ENCODE measurements at regions not wholly inside any gene's neighbourhood (a gene's known extent, or its start where the extent isn't known, plus 50 kb on each side); places are given as distances from the start of the nearest gene placed in this dataset.
"Not testable (repeated sequence)": the region's sequence is repeated elsewhere in the genome, so short reads cannot be mapped to it uniquely, and the experiment has no call there.

DNA sequence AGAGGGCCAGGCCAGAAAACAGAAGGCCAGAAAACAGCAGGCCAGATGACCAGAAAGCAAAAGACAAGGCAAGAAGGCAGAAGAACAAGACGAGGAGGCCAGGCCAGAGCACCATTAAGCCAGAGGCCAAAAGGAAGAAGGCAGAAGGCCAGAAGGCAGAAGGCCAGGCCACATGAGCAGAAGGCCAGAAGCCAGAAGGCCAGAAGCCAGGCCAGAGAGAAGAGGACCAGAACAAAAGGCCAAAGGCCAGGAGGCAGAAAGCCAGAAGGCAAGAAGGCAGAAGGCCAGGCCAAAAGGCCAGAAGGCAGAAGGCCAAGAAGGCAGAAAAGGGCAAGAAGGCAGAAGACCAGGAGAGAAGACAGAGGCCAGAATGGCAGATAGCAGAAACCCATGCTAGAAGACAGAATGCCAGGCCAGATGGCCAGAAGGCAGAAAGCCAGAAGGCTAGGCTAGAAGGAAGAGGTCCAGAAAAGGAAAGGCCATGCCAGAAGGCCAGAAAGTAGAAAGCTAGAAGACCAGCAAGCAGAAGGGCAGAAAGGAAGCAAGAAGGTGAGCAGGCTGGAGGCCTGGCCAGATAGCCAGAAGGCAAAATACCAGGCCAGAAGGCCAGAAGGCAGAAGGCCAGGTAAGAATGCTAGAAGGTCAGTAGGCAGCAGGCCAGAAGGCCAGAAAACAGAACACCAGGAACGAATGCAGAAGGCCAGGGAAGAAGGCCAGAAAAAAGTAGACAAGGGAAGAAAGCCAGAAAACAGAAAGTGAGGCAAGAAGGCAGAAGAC, 187.6 kb downstream of the TUBA3C start:
- DNase-seq (ENCODE audit: low spot score) = no peak

- DNase-seq (ENCODE audit: low spot score) = no peak
Measured at GRCh38 chr13:18992791-18993190, 188.8 kb downstream of the TUBA3C start.

- DNase-seq (ENCODE audit: low spot score) = no peak
Measured at GRCh38 chr13:18991060-18991459, 190.6 kb downstream of the TUBA3C start.

GRCh38 chr13:18978447-18978846, 203.2 kb downstream of the TUBA3C start:
- no peak for DNase-seq (ENCODE audit: low spot score)

DNA sequence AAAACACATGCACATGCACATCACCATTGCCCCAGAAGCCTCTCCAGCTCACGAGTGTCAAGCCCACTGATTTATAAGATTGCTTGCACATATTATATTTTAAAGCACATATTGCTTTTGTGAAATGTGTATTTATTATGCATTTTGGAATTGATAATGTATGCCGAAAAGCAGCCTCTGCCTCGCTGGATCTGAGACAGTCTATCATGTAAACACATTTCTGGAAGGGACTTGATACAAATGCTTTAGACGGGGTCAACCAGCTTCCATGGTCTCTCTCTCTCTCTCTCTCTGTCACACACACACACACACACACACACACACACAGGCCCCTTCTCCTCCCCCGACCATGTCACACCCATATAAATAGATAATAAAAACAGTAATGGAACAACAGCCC, 203.8 kb downstream of the TUBA3C start:
- no peak for DNase-seq (ENCODE audit: low spot score)

DNA sequence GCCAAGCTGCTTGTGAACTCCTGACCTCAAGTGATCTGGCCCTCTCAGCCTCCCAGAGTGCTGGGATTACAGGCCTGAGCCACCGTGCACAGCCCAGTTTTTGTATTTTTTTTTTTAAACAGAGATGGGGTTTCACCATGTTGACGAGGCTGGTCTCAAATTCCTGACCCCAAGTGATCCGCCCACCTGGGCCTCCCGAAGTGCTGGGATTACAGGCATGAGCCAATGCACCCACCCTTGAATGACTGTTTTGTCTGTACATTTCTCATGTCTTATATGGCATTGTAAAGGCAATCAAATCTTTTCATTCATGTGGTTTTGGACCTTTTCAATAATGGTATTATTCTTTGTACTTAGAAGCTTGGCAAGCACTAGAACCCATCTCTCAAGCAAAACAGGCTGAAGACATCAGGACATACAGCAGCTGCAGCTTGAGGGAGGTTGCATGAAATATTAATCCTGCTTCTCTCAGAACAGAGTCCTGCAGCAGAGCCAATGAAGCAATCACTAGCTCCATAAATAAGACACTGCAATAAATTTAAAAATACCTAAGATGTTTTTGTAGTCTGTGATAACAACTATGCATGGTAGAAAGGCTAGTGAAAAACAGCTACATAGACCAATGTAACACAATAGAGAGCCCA, 209.9 kb downstream of the TUBA3C start:
- DNase-seq (ENCODE audit: low spot score) = no peak

DNA sequence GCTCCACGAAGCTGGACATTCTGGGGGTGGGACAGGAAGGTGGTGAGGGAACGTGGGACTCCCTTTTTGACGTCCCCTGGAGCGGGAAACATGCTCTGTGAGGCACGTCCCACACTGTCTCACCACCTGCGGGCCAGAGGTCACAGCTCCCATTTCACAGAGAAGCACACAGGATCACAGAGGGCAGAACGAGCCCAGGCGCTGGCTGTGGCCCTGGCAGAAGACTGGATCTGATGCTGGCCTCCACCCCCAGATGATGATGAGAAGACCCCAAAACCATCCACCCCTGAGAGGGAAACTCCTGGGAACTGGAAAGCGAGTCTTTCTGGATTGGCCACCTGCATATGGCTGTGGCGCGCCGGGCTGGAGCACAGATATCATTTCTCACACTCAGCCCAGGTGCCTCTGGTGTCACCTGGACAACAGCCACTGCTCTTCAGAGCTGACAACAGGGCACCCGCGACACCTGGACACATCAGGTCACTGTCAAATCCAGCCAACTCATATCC, 216.2 kb downstream of the TUBA3C start:
- no peak for DNase-seq (ENCODE audit: low spot score)

- DNase-seq (ENCODE audit: low spot score) = no peak
Measured at GRCh38 chr13:18964942-18965341, 216.7 kb downstream of the TUBA3C start.

DNA sequence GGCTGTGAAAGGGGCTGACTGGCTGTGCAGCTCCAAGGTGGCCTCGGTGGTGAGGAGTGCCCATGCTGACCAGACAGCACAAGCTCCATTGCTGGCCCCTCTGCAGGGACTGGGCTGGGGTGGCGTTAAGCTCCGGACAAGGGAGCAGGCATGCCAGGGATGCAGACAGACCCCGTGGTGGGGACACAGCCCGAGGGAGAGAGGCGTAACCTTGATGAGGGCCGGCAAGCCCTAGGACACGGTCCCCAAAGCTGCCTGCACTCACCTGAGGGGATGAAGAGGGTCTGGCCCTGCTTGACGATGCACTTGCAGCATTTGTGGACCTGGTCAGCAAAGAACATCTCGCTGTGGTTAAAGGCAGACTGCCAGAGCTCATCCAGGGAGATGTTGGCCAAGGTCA, 217.9 kb downstream of the TUBA3C start:
- DNase-seq (ENCODE audit: low spot score) = not testable (repeated sequence)

GRCh38 chr13:18962168-18962734, 219.4 kb downstream of the TUBA3C start:
- no peak for DNase-seq (ENCODE audit: low spot score)

- DNase-seq (ENCODE audit: low spot score) = no peak
Measured at GRCh38 chr13:18961383-18962117, 220.1 kb downstream of the TUBA3C start.

GRCh38 chr13:18960637-18961227, 220.9 kb downstream of the TUBA3C start:
- DNase-seq (ENCODE audit: low spot score) = no peak

DNA sequence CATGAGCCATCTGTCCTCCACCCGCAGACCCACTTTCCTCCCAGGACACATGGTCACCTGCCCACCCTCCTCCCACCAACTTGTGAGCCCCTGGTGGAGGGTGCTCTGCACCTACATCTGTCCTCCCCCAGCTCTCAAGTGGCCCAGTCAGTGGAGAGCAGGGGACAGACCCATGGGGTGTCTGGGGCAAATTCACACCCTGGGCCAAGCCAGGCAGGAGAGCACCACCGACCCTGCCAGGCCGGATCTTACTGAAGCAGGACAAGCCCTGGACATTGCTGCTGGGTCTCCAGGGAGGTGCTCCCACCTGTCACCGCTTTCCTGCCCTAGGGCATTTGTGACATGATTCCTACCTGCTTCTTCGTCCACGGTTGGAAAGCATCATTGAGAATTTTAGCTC, 221.6 kb downstream of the TUBA3C start:
- no peak for DNase-seq (ENCODE audit: low spot score)

DNA sequence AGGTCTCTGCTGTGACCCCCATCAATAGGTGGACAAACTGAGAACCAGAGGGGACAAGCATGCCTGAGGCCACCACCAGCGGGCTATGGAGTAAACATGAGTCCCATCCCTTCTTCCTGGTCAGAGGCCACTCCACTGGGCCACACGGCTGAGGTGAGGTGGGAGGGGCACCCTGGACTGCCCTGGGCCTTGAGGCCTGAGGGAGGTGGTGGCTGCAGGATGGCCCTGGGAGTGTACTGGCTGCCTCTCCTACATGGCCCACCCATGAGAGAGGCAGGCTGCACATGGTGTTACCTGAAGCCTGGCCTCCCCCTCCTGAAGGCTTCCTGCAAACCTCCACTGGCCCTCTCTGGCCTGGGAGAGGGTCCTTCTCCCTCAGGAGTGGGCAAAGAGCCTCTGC, 222.4 kb downstream of the TUBA3C start:
- no peak for DNase-seq (ENCODE audit: low spot score)

- DNase-seq (ENCODE audit: low spot score) = no peak
Measured at GRCh38 chr13:18956473-18957078, 225.0 kb downstream of the TUBA3C start.

- DNase-seq (ENCODE audit: low spot score) = no peak
Measured at GRCh38 chr13:18954254-18954653, 227.4 kb downstream of the TUBA3C start.

- no peak for DNase-seq (ENCODE audit: low spot score)
Measured at GRCh38 chr13:18953139-18953930, 228.3 kb downstream of the TUBA3C start.

DNA sequence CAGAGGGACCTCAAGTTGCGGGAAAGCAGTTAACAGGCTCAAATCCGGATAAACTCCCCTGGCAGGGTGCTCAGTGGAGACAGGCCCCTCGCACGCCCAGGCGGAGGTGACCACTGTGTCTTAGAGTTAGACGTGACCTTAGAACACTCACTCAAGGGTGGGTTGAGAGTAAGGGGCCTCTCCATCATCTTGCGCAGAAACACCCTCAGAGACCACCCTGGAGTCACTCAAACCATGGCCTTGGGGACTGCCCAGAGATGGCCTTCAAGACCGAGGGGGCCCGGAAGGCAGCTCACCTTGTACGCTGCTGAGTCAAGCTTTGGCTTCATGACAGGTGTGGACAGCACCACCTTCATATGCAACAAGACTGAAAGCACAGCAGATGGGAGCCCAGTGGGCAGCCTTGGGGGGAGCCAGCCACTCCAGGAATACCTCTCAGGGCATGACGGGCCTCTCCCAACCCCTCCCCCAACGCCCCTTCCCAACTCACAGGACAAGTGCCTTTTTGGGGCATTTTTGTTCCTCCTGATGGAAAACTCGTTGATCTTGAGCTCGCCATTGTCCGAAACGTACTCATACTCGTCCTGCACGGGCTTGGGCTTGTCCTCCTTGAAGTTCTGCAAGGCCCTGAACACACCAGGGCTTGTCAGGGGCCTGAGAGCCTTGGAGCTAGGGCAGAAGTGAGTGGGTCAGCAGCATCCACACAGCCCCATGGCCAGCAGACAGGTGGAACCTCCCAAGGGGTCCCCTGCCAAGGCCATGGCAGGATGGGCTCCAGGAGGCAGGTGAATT, 229.2 kb downstream of the TUBA3C start:
- DNase-seq (ENCODE audit: low spot score) = no peak

DNA sequence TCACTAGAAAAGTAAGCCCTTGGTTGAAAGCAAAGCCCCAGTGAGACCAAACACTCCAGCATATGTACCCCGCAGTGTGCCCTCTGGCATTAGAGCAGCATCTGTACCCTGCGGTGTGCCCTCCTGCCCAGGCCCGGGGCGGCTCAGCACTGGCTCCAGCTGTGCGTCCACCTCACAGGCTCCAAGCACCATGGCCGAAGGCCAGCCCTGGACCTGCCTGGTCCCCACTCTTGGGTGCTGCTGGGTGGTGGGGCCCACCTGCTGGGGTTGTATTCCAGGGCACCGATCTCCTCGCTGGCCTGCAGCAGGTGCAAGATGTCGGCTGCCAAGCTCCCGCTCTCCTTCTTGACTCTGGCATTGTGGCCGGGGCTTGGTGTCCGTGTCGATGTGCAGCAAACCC, 230.2 kb downstream of the TUBA3C start:
- no peak for DNase-seq (ENCODE audit: low spot score)

GRCh38 chr13:18949970-18950369, 231.7 kb downstream of the TUBA3C start:
- DNase-seq (ENCODE audit: low spot score) = no peak
